Fibroblast of the conjunctiva (primary cell): ENCODE measurements at regions not wholly inside any gene's neighbourhood (a gene's known extent, or its start where the extent isn't known, plus 50 kb on each side); places are given as distances from the start of the nearest gene placed in this dataset.

Source experiments
- DNase-seq: peaks from one replicate; pipeline ENCODE4 v3.0.0-alpha.2; 2010; ENCODE audit warnings: low read depth

DNA sequence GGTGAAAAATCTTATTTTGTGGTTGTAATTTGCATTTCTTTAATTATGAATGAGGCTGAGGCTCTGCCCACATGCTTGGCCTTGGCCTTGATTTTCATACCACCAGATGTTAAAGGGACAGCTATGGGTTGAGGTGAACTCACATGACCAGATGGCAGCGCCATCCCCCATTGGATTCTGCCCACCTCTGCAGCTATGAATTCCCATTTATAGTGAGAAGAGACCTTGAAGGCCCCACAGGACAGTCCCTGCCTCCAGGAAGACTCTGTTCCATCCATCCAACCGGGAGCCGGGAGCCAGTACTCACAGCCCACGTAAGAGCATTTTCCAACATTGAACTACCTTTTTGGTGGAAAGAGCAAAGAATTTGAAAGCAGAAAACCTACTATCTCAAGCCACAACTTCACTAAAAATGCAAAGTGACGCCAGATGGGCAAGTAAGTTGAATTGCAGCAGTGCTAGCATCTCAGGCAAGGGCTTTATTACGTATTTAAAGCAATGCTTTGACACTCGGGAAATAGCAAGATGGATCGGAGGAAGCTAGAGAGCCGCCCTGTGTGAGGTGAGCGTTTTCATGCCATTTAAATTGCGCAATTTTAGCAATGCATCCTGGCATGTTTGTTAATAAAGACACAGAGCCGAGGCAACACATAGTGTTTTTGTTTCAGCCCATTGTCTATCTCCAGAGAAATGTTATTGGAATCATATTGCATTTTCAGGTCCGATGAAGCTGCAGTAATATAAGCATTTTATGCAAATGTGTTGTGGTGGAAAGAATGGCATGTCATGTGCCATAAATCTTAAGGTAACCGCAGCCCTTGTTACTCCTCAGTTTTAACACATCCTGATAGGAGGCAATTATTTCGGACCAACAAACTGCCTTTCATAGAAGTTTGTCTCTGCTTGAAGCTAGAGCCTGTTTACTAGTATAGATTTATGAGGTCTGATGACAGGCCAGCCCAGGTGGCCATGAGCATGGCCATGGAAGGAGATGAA lies 273.4 kb upstream of the TNRC6C start:
- no peak for DNase-seq

DNA sequence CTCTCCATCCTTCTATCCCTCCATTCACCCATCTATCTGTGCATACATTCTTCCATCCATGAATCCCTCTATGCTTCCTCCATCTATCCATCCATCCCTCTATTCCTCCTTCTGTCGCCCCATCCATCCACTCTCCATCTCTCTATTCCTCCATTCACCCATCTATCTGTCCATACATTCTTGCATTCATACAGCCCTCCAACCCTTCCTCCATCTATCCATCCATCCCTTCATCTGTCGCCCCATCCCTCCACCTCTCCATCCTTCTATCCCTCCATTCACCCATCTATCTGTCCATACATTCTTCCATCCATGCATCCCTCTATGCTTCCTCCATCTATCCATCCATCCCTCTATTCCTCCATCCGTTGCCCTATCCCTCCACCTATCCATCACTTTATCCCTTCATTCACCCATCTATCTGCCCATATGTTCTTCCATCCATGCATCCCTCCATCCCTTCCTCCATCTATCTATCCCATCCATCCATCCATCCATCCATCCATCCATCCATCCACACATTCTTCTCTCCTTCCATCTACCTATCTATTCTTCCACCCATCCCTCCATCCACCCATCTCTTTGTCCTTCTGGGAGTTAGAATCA lies 272.5 kb upstream of the TNRC6C start:
- no peak for DNase-seq

DNA sequence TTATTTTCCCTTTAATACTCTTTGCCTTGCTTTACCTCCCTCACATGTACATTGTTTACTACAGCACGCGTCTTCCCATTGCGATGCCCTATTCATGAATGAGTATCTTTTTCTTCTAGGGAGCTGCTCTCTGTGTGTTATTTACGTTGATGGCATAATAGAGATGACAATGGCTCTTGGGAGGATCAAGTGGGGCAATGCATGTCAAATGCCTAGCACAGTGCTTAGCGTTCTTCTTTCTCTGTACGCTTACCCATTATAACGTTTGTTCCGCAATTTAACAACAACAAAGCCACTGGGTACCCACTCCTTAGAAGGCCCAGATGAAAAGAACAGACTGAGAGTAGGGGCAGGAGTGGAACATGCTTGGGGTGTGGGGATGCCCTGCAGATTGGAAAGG lies 271.6 kb upstream of the TNRC6C start:
- no peak for DNase-seq

DNA sequence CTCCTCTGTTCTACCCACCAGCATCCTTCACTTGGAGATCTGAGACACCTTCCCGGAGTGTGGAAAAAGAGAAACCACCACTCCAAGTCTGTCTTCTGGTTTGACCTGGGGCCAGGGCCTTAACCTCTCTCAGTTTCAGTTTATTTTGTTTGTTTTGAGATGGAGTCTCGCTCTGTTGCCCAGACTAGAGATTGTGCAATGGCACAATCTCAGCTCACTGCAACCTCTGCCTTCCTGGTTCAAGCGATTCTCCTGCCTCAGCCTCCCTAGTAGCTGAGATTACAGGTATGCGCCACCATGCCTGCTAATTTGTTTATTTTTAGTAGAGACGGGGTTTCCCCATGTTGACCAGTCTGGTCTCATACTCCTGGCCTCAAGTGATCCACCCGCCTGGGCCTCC lies 271.1 kb upstream of the TNRC6C start:
- DNase-seq, result no peak

DNA sequence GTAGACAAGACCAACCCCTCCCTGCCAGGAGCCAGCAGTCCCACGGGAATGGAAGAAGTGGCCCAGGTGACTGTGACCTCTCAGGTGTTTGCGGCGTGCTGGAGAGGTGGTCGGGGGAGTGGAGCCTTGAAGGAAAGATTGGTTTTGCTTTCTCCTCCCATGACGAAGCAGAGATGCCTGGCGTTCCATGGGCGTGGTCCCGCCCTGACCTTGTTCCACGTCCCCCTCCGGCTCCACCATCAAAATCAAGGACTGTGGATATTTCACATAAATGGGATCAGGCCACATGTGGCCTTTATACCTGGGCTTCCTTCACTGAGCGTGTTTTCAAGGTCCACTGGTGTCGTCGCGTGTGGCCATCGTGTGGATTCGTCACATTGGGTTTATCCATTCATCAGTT lies 270.6 kb upstream of the TNRC6C start:
- no peak for DNase-seq

DNA sequence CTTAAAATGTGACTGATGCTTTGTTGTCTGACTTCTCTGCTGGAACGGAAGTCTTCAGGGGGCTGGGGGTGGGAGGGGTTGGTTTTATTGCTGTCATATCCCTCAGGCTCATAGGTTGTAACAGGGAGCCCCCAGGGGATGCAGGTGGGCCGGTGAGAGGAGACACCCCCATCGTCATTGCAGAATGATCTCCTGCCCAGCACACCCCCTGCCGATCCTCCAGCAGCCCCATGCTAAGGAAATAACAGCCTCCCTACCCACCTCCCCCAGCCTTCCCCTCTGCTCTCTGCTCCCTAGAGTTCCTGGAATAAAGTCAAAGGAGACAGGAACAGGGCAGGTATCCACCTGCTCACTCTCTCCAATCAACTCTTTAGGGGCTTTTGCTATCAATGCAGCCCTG lies 270.1 kb upstream of the TNRC6C start:
- no peak for DNase-seq

DNA sequence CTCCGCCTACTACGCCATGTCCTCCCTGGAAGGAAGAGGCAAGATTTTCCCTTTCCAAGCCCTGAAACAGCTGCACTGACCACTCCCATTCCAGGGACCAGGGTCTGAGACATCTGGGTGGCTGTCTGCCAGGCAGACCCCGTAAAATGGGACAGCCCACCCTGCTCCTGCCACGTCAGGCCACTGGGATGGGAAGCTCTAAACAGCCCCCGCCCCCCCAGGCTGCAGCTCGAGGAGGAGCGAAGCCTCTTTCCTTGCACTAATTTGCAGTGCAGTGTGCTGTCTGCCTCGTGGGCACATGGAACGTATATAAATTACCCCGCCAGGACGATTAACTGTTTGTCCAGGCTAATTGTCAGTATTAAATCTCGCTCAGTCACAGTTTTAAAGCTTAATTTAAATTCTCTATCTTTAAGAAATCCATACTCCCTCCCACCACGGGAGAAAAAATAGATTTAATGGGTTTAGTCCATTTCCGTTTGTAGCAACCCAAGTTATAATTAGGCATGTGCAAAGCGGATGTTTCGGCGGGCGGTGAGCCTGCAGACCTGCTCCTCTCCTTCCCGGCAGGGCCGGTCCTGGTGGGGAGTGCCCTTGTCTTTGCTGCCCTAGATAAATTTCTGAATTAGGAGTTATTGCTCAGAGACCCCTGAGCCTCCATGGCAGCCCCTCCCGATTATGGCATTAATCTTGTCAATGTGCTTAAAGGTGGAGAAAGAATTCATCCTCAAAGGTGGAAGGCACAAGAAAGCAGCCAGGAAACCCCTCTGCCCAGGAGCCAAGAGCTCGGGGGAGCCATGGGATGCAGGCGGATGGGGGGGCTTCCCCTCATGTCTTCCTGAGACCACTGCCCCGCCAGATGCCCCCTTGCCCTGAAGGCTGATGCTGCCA lies 268.0 kb upstream of the TNRC6C start:
- no peak for DNase-seq

DNA sequence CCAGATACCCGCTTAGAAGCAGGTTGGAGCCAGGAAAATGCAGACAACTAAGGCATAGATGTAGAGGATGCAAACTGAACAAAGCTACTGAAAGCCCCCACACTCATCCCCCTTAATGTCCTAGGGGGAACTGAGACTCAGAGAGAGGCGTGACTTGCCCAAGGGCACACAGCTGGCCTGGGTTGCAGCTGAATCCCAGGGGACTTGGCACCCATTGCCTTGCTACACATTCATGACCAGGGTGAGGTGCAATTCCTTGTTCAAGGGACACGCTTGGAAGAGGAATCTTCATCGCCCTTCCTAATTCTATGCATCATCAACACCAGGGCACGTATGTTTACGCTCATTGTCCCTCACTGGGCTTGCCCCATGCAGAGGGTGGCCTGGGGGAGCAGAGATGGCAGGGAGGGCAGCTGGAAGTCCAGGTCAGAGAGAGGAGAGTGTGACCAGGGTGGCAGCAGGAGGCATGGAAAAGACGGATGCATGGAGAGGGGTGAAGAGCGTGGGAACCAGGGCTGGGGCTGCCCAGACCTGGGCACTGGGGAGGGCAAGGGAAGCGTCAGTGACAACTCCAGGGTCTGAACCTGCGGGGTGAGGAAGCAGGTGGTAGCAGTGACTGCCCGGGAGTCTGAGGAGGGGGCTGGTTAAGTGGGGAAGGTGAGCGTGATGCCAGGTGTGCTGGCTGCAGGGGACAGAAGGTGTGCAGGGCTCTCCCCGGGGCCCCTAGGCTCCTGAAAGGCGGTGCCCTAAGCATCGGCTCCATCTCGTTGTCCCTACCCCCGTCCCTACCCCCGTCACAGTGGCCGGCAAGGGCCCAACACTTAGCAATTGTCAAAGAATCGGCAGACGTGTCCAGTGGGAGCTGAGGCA lies 267.1 kb upstream of the TNRC6C start:
- no peak for DNase-seq

DNA sequence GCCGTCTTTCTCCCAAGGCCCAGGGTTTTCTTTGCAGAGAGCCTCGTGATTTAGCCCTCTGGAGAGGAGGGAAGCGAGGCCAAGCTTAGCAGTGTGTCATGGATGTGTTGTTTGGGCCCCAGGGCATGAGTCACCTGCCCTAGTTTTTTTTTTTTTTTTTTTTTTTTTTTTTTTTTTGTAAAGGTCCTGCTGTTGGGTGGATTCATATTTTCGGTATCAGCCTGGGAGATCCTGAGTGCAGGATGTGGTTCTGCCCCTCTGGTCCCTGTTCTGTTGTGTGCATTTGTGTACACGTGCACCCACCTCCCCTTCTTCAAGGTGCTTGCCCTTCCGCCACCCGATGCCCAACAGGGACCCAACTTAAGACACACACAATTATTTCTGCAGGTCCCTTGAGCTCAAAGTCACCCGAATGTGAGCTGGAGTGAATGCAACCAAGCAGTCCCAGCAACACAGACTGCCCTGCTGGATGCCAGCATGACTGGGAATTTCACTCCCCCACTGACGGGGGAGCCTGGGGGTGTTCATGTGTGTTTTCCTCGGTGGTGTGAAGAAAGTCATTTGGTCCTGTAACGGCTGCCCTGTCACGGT lies 265.8 kb upstream of the TNRC6C start:
- DNase-seq, result no peak

DNA sequence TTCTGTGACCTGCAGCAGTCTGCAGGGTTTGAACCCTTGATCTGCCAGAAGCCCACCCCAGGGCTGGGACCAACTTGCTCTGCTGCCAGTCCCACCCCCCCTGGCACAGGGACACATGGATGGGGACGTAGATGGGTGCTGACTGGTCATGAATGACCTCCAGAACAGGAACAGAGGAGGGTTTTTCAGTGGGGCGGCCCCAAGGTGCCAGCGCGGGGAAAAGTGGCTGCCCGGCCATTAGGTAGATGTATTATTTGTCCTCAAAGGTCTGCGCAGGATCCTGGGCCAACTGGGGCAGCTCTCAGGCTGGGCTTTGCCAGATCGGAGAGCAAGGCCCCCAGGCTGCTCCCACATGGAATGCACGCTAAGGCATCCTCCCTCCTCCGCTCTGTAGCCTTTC lies 265.2 kb upstream of the TNRC6C start:
- no peak for DNase-seq

DNA sequence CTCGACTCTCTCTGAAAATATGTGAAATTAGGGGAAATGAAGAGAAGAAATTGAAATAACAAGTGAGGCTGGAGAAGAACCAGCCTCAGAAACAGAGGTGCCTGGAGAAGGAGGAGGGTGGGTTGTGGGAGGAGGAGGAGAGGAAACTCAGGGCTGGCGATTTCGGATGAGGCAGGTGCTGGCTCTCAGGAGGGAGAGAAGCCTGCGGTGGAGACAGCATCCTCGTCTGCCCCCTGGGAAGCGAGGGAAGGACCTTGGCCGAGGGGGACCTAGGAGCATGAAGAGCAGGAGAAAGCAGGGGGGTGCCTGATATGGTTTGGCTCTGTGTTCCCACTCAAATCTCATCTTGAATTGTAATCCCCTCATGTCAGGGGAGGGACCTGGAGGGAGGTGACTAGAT lies 264.7 kb upstream of the TNRC6C start:
- no peak for DNase-seq

DNA sequence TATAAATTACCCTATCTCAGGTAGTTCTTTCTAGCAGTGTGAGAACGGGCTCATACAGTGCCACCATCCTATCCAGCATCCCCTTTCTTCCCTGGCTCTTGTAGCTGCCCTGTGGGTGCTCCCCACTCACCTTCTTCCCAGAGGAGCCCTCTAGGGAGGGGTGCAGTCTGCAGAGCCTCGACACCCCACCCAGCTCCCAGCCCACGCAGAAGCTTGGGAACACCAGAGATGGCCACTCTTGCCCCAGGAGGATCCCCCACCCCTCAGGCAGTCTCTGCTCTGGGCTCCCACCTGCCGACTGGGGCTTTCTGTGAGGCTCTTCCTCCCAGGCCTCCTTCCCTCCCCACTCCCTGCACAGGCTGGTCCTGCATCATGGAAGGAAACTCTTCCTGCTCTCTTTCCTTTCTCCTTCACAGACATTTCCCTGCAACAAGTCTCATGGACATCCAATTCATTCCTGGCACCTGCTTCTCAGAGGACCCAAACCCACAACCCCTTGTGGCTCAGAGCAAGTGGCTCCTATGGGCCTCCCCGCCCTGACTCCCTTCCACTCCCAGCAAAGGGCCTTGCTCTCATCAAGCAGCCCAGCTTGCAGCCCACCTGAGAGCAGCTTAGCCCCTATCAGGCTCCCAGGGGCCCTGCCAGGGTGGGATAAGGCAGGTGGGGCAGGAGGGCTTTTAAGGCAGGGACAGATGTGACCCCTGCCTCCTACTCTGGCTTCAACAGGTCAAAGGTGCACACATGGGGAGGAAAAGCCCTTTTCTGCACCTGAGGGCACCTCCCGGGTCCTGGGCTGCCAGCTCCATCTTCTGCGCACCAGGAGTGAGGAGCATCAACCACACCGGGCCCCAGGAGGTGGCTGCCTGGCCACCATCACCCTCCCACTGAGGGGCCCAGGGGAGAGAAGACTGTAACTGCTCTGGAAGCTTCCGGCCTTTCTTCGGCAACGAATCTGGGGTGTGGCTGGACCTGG lies 263.8 kb upstream of the TNRC6C start:
- DNase-seq, result no peak

DNA sequence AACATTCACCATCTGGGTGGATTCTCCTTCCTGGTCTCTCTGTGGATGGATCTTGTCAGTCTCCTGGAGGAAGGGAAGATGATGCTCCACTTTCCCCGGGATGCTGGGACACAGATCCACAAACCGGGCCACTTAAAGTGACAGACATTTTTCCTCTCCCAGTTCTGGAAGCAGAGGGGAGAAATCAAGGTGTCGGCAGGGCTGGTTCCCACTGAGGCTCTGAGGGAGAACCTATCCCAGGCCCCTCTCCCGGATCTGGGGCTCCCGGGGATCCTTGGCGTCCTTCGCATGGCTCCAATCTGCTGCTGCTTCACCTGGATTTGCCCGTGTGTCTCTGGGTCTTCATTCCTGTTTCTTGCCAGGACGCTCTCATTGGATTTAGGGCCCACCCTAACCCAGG lies 263.1 kb upstream of the TNRC6C start:
- no peak for DNase-seq

DNA sequence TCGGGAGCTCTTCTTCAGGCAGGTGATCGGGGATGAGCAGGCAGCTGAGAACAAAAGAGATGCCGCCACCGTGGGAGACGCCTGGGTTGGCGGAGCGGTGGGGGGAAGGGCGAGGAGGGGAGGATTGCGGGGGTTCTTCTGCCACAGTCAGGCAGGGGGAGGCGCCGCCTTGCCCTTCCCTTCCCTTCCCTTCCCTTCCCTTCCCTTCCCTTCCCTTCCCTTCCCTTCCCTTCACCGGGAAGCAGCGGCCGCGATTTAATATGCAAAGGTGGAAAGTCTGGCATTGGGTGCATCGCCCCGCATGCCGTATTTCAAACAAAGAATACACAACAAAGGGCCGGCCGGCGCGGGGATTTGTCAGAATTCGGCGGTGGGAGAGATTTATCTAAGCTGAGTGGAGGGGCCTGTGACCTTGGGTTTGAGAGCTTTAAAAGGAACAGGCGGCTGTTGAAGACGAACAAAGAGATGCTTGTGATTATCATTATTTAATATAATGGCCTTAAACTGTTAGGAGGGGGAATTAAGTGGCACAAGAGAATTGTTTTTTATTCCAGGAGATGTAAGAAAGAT lies 262.3 kb upstream of the TNRC6C start:
- no peak for DNase-seq

DNA sequence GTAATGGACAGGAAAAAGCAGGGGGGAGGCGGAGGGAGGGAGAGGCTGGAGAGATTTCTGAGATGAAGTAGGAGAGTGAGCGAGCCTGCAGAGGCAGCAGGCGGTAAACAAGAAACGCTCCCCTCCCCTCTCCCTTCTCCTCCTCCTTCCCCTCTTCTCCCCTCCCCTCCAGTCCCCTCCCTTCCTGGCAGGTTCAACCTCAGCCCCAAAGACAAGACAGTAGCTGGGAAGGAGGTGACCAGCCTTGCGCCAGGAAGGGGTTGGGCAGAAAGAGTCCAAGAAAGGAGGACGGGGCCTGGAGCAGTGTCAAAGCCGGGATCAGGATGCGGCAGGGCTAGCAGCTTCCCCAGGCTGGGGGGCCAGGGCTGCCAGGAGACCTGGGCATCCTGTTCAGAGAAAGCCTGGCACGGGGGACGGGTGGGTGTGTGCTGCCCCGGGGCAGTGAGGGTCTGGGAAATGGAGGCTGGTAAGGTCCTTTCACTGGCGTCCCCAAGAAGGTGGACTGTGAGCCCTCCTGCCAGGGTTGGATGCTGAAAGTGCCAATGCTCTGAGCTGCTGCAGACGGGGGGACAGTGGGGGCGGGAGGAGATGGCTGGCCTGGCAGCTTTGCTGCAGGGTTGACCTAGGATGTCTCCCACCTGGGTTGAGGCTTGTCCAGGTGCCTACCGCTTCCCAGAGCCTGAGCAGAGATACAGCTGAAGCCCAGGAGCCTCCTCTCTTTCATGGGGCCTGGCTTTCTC lies 261.6 kb upstream of the TNRC6C start:
- DNase-seq, result no peak

DNA sequence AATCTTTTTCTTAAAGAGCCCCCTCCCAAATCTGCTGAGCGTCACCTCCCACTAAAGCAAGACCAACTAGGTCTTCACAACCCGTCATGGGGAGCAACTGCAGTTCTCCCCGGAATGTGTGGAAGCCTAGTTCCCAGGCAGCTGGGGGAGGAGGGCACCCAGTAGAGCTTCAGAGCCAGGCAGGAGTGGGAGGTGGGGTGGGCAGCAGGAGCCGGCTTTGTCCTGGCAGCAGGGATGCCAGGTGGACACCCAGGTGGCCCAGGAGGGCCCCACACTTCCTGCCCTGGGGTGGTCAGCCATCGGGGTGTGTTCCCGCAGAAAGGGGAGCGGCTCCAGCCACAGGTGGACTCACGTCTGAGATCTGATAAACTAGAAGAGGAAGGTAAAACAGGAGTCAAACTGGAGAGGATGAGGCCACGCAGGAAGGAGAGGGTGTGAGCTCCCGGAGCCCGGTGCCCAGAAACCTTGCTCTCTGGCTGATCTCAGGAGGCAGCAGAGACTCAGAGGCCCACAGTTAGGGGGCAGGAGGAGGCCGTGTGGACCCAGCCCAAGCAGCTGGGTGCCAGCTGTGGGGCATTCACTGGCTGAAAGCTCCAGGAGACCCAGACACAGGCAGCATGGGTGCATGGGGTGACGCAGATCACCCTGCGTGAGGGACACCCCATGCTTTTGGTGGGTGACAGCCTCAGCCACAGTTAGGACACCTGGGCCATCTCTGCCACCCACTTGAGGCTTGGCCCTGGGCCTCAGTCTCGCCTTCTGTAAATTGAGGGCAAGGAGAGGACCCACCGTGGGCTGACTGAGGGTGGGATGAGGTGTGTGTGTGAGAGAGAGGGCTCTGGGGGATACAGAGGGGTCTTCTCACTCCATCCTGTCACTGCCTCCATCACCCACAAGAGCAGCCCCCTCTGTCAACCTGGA lies 260.8 kb upstream of the TNRC6C start:
- no peak for DNase-seq

DNA sequence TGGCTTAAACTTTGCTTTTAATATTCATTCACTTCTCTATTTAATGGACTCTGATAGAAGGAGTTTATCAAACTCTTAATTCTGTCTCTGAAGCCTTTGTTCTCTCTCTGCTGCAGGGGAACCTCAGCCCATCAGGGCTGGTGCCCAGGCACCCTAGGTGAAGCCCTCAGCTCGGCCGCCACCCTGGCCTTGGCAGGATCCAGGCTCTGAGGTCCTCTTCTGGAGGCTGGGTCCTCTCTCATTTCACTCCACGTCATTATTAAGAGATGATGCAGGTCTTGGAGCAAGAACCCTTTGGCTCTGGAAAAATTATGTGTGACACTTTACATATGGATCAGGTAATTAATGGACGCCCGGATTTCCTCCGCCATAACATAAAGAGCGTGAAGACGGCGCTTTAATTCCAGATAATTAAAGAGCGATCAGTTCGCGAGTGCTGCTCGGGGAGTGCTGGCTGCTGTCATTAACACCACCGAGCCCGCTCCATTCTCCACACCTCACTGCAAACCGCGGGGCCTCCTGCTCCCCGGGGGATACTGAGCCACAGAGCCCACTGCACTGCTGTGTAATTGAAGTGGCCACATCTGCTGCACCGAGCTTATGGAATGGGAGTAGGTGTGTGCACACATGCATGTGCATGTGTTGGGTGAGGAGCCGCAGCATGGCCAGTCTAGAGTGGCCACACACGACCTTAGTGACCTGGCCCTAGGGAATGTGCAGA lies 259.4 kb upstream of the TNRC6C start:
- no peak for DNase-seq
